ENCODE measurements at regions not wholly inside any gene's neighbourhood (a gene's known extent, or its start where the extent isn't known, plus 50 kb on each side); places are given as distances from the start of the nearest gene placed in this dataset.

- no peak for DNase-seq
Observed at GRCh38 chr16:55938126-55938525, 63.0 kb upstream of the CES5A start.

- DNase-seq, result no peak
Observed at GRCh38 chr16:55933038-55933437, 57.9 kb upstream of the CES5A start.

- DNase-seq, result no peak
Observed at GRCh38 chr16:55930036-55930435, 54.9 kb upstream of the CES5A start.

GRCh38 chr16:55929181-55929580 lies 54.0 kb upstream of the CES5A start:
- DNase-seq, result no peak

GRCh38 chr16:55925242-55925641 lies 50.1 kb upstream of the CES5A start:
- DNase-seq, result no peak
